Psoas muscle (tissue), 7 donors: ENCODE measurements at regions not wholly inside any gene's neighbourhood (a gene's known extent, or its start where the extent isn't known, plus 50 kb on each side); places are given as distances from the start of the nearest gene placed in this dataset.

Source experiments
- ATAC-seq, 4 donors: fragments of 200-7000 bp; cut with Tn5 transposase; one replicate each; pipeline ENCODE4 v1.9.1; 2020; ENCODE audit warnings: moderate library complexity in 3 of 4, mild to moderate bottlenecking in 2 of 4
- DNase-seq, 2 donors: peaks; one replicate each; pipeline ENCODE4 v3.0.0-alpha.2; 2020
- H3K27ac ChIP-seq: fragments of 200-600 bp; one replicate; pipeline ENCODE4 v1.8.0; 2022
- H3K27me3 ChIP-seq, 3 donors: fragments of 200-600 bp in 1 of 3; one replicate each; pipeline versions ENCODE4 v1.6.1 to v1.8.0; 2013 to 2022; ENCODE audit warnings: low read length in 2 of 3, mild to moderate bottlenecking in 2 of 3, moderate library complexity in 1 of 3; ENCODE audit not compliant: insufficient read depth in 3 of 3
- H3K36me3 ChIP-seq, 2 donors: fragments of 200-600 bp in 1 of 2; one replicate each; pipeline versions ENCODE4 v1.6.1 to v1.8.0; 2013 to 2022; ENCODE audit warnings: low read depth in 1 of 2, mild to moderate bottlenecking in 1 of 2, moderate library complexity in 1 of 2; ENCODE audit not compliant: insufficient read depth in 1 of 2
- H3K4me1 ChIP-seq: fragments of 200-600 bp; one replicate; pipeline ENCODE4 v1.8.0; 2022
- H3K4me3 ChIP-seq: fragments of 200-600 bp; one replicate; pipeline ENCODE4 v1.8.0; 2022; ENCODE audit warnings: mild to moderate bottlenecking
- H3K9me3 ChIP-seq: fragments of 200-600 bp; one replicate; pipeline ENCODE4 v1.8.0; 2022
- WGBS, 3 donors: extraction: QIAGEN DNeasy Blood & Tissue Kit; methylation state at CpG; one replicate each; pipeline versions ENCODE4 v1.1.6 to v1.1.7; 2013; 5-methylcytosine and 5-hydroxymethylcytosine counted together
- intact Hi-C, 2 donors: fragments of 100-400 bp; cut with DNase I; formaldehyde crosslinking; loops; one replicate each; pipeline versions ENCODE4 v1.11.0 to v1.14.2; 2022
- TF ChIP-seq, protein P1 (sequence below): fragments of 200-600 bp; IDR thresholded peaks from one replicate; pipeline ENCODE4 v1.8.0; 2022; ENCODE audit warnings: antibody characterized with exemption
- donor health status: healthy with polysubstance abuse.
- donor health status: DM: no; HTN: no; CAD: no; lungs with moderate emphysema.
- donor health status: Bipolar disorder and iron deficiency.
- donor health status: healthy.
- donor health status: DM: yes; HTN: yes; CAD: no.
- donor health status: DM: no; HTN: no; CAD: no.
- donor health status: DM: yes; HTN: yes; CAD: no.

GRCh38 chr10:4692206-4692605, 133.8 kb upstream of the AKR1E2 start:
- Histone ChIP-seq H3K4me1 (no peaks in the 10 kb centered on the region), H3K9me3 (no peaks in the 10 kb centered on the region), H3K27me3 (no peaks in the 10 kb centered on the region), H3K36me3 (no peaks in the 10 kb centered on the region), H3K27ac (no peak overlapping the region), H3K4me3 (no peak overlapping the region)
- no peak for ATAC-seq
- intact Hi-C loops, result no loop called here
- no peak for DNase-seq
- 93 to 97% (median 96%) methylated on average over 2 of the region's 2 CpGs for WGBS, 3 donors
- TF ChIP-seq, protein P1, sequence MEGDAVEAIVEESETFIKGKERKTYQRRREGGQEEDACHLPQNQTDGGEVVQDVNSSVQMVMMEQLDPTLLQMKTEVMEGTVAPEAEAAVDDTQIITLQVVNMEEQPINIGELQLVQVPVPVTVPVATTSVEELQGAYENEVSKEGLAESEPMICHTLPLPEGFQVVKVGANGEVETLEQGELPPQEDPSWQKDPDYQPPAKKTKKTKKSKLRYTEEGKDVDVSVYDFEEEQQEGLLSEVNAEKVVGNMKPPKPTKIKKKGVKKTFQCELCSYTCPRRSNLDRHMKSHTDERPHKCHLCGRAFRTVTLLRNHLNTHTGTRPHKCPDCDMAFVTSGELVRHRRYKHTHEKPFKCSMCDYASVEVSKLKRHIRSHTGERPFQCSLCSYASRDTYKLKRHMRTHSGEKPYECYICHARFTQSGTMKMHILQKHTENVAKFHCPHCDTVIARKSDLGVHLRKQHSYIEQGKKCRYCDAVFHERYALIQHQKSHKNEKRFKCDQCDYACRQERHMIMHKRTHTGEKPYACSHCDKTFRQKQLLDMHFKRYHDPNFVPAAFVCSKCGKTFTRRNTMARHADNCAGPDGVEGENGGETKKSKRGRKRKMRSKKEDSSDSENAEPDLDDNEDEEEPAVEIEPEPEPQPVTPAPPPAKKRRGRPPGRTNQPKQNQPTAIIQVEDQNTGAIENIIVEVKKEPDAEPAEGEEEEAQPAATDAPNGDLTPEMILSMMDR, result no peak

- no peaks in the 10 kb centered on the region for H3K27me3 ChIP-seq
- TF ChIP-seq, protein P1, result no peak
- intact Hi-C loops, result no loop called here
- no peaks in the 10 kb centered on the region for H3K9me3 ChIP-seq
- H3K4me1 ChIP-seq, result no peaks in the 10 kb centered on the region
- no peak overlapping the region for H3K27ac ChIP-seq
- no peaks in the 10 kb centered on the region for H3K36me3 ChIP-seq
- no peak overlapping the region for H3K4me3 ChIP-seq
- no peak for ATAC-seq
- 85 to 94% (median 89%) methylated on average over 3 to 5 of the region's 5 CpGs for WGBS, 3 donors
- DNase-seq, result no peak
Observed at GRCh38 chr10:4691776-4692175, 134.2 kb upstream of the AKR1E2 start.

GRCh38 chr10:4691301-4691700, 134.7 kb upstream of the AKR1E2 start:
- no peak overlapping the region for H3K4me3 ChIP-seq
- no peak overlapping the region for H3K27ac ChIP-seq
- intact Hi-C loops, result no loop called here
- peaks cover under 1% of the 10 kb centered on the region for H3K4me1 ChIP-seq
- TF ChIP-seq, protein P1, result no peak
- H3K36me3 ChIP-seq, result no peaks in the 10 kb centered on the region
- no peaks in the 10 kb centered on the region for H3K9me3 ChIP-seq
- DNase-seq, result no peak
- WGBS, 3 donors, result 73 to 82% (median 79%) methylated on average over 4 of the region's 4 CpGs
- H3K27me3 ChIP-seq, result no peaks in the 10 kb centered on the region
- no peak for ATAC-seq

DNA sequence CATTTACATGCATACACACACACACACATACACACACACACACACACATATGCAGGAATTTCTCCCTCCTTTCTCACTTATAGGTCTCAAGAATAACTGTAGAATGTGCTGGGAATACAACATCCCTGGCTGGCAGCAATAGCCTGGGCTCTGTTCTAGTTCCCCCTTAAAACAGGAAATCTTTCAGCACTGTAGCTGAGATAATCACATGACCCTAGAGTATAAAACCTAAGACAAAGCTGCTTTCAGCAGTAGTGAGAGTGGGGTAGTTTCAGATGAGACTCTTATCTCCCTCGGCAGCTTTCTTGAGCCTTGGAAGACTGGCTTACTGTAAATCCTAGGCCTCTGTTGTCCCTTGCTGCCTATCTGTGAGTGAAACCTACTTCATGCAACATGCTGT, 137.4 kb upstream of the AKR1E2 start:
- Histone ChIP-seq H3K4me1 (peaks cover 14% of the 10 kb centered on the region), H3K27ac (no peak overlapping the region), H3K36me3 (no peaks in the 10 kb centered on the region), H3K27me3 (no peaks in the 10 kb centered on the region), H3K9me3 (no peaks in the 10 kb centered on the region), H3K4me3 (no peak overlapping the region)
- TF ChIP-seq, protein P1, result no peak
- 81 to 100% (median 82%) methylated on average over 1 of the region's 1 CpG for WGBS, 3 donors
- DNase-seq (no peak), ATAC-seq (no peak)
- intact Hi-C loops, result no loop called here

GRCh38 chr10:4688168-4688567, 137.8 kb upstream of the AKR1E2 start:
- DNase-seq (no peak), ATAC-seq (no peak)
- intact Hi-C loops, result no loop called here
- WGBS, 3 donors, result 69 to 83% (median 69%) methylated on average over 3 of the region's 3 CpGs
- Histone ChIP-seq H3K9me3 (no peaks in the 10 kb centered on the region), H3K27me3 (no peaks in the 10 kb centered on the region), H3K4me1 (peaks cover 14% of the 10 kb centered on the region), H3K36me3 (no peaks in the 10 kb centered on the region), H3K4me3 (no peak overlapping the region), H3K27ac (no peak overlapping the region)
- TF ChIP-seq, protein P1, result no peak
